A549 (cell line): ENCODE measurements at regions not wholly inside any gene's neighbourhood (a gene's known extent, or its start where the extent isn't known, plus 50 kb on each side); places are given as distances from the start of the nearest gene placed in this dataset.

Source experiments
- CTCF ChIP-seq: fragments of >200 bp; sonication (Bioruptor Twin); formaldehyde crosslinking; IDR thresholded peaks from 3 replicates; pipeline ENCODE4 v1.5.1; 2016
- MAX ChIP-seq: IDR thresholded peaks from 2 replicates; pipeline ENCODE4 v1.6.1; 2012

GRCh38 chr5:157976429-157976828 lies 117.5 kb upstream of the CLINT1 start:
- no peak for TF ChIP-seq CTCF
- TF ChIP-seq MAX = no peak
